Adrenal gland (tissue), 5 donors: ENCODE measurements at regions not wholly inside any gene's neighbourhood (a gene's known extent, or its start where the extent isn't known, plus 50 kb on each side); places are given as distances from the start of the nearest gene placed in this dataset.
"Not testable (repeated sequence)": the region's sequence is repeated elsewhere in the genome, so short reads cannot be mapped to it uniquely, and the experiment has no call there.

ENCODE experiments used
- POLR2A ChIP-seq, 2 donors: fragments of 450-650 bp; IDR thresholded peaks; one replicate each; pipeline ENCODE4 v1.6.1; 2017; ENCODE audit warnings: antibody characterized with exemption in 2 of 2, mild to moderate bottlenecking in 2 of 2, moderate library complexity in 1 of 2
- TF ChIP-seq, protein P1 (sequence below), 6 experiments: fragments of 450-650 bp in 4 of 6; fragments of 200-600 bp in 2 of 6; sonication (generic) in 1 of 6; IDR thresholded peaks; 1 replicate in 5 of 6; 2 replicates in 1 of 6; pipeline versions ENCODE4 v1.5.1 to v1.8.0; 2016 to 2021; ENCODE audit warnings: antibody characterized with exemption in 6 of 6, mild to moderate bottlenecking in 2 of 6, moderate library complexity in 1 of 6
- donor health status: DM: no; HTN: no; CAD: no.

GRCh38 chr2:80931820-80932219 is 627.3 kb upstream of the LRRTM1 start:
- TF ChIP-seq, protein P1, sequence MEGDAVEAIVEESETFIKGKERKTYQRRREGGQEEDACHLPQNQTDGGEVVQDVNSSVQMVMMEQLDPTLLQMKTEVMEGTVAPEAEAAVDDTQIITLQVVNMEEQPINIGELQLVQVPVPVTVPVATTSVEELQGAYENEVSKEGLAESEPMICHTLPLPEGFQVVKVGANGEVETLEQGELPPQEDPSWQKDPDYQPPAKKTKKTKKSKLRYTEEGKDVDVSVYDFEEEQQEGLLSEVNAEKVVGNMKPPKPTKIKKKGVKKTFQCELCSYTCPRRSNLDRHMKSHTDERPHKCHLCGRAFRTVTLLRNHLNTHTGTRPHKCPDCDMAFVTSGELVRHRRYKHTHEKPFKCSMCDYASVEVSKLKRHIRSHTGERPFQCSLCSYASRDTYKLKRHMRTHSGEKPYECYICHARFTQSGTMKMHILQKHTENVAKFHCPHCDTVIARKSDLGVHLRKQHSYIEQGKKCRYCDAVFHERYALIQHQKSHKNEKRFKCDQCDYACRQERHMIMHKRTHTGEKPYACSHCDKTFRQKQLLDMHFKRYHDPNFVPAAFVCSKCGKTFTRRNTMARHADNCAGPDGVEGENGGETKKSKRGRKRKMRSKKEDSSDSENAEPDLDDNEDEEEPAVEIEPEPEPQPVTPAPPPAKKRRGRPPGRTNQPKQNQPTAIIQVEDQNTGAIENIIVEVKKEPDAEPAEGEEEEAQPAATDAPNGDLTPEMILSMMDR (IDR thresholded peaks at IDR 0.05) = not testable (repeated sequence)
- TF ChIP-seq POLR2A (IDR thresholded peaks at IDR 0.05) = not testable (repeated sequence)
